ENCODE measurements at regions not wholly inside any gene's neighbourhood (a gene's known extent, or its start where the extent isn't known, plus 50 kb on each side); places are given as distances from the start of the nearest gene placed in this dataset.

- TF ChIP-seq FOXA1 (IDR thresholded peaks at IDR 0.05) (no peak), ZNF384 (IDR thresholded peaks at IDR 0.05) (no peak), HDGF (IDR thresholded peaks at IDR 0.05; ENCODE audit: borderline replicate concordance) (no peak)
Observed at GRCh38 chr2:48174503-48174902, 140.0 kb upstream of the FOXN2 start.

Data from HEK293T (cell line).